ENCODE measurements at regions not wholly inside any gene's neighbourhood (a gene's known extent, or its start where the extent isn't known, plus 50 kb on each side); places are given as distances from the start of the nearest gene placed in this dataset.
"Not testable (repeated sequence)": the region's sequence is repeated elsewhere in the genome, so short reads cannot be mapped to it uniquely, and the experiment has no call there.

GRCh38 chrX:121671649-121672048 is 624.2 kb downstream of the GLUD2 start:
- Mint-ChIP-seq H3K4me1 (no peaks in the 10 kb centered on the region), H3K4me3 (no peak overlapping the region), H3K27ac (no peak overlapping the region), H3K27me3 (no peaks in the 10 kb centered on the region), H3K9me3 (ENCODE audit: insufficient read depth) (peaks cover 4% of the 10 kb centered on the region)
- no peak for DNase-seq
- WGBS (ENCODE audit: insufficient coverage), result no CpG with 5 or more reads among the region's 2 CpGs
- Histone ChIP-seq H3K27me3 (replicated peaks in 1 of 4; ENCODE audit: control extremely low read depth in 1 of 4, control insufficient read depth in 3 of 4, insufficient read depth in 4 of 4, low read length in 3 of 4) (no peaks in the 10 kb centered on the region), H3K79me2 (ENCODE audit: control insufficient read depth, insufficient read depth, low read length) (no peaks in the 10 kb centered on the region), H3K4me1 (ENCODE audit: control insufficient read depth in 2 of 2, insufficient read depth in 2 of 2, low read length in 2 of 2) (no peaks in the 10 kb centered on the region), H2AFZ (ENCODE audit: insufficient read depth, low read depth, low read length, poor library complexity, severe bottlenecking) (no peak overlapping the region), H3K27ac (ENCODE audit: low read length in 2 of 2) (no peak overlapping the region), H4K20me1 (ENCODE audit: control insufficient read depth, insufficient read depth, low read length, poor library complexity, severe bottlenecking) (no peaks in the 10 kb centered on the region), H3K9ac (ENCODE audit: low read length) (no peak overlapping the region), H3K4me3 (ENCODE audit: control extremely low read depth in 1 of 5, extremely low read depth in 1 of 5, insufficient read depth in 1 of 5, low read depth in 2 of 5, low read length in 4 of 5) (no peak overlapping the region), H3K9me3 (ENCODE audit: control extremely low read depth in 1 of 3, control insufficient read depth in 2 of 3, insufficient read depth in 1 of 3, low read length in 2 of 3) (peaks cover 0 to 3% (median 0%) of the 10 kb centered on the region in 3 donors), H3K4me2 (replicated peaks; ENCODE audit: low read depth, low read length, poor library complexity, severe bottlenecking) (no peak overlapping the region), H3K36me3 (replicated peaks in 1 of 2; ENCODE audit: control extremely low read depth in 1 of 2, control insufficient read depth in 1 of 2, extremely low read depth in 1 of 2, insufficient read depth in 2 of 2, low read length in 1 of 2) (no peaks in the 10 kb centered on the region)
- ChIA-PET POLR2A (no interaction called here), CTCF (no interaction called here)
- intact Hi-C loops (cut with micrococcal nuclease), result no loop called here
- no peak for ATAC-seq (ENCODE audit: low read depth)
- TF ChIP-seq EZH2 (IDR thresholded peaks at IDR 0.05; ENCODE audit: borderline replicate concordance, insufficient read depth, low read depth, low read length, poor library complexity, severe bottlenecking), result no peak
- TF ChIP-seq, protein P1, sequence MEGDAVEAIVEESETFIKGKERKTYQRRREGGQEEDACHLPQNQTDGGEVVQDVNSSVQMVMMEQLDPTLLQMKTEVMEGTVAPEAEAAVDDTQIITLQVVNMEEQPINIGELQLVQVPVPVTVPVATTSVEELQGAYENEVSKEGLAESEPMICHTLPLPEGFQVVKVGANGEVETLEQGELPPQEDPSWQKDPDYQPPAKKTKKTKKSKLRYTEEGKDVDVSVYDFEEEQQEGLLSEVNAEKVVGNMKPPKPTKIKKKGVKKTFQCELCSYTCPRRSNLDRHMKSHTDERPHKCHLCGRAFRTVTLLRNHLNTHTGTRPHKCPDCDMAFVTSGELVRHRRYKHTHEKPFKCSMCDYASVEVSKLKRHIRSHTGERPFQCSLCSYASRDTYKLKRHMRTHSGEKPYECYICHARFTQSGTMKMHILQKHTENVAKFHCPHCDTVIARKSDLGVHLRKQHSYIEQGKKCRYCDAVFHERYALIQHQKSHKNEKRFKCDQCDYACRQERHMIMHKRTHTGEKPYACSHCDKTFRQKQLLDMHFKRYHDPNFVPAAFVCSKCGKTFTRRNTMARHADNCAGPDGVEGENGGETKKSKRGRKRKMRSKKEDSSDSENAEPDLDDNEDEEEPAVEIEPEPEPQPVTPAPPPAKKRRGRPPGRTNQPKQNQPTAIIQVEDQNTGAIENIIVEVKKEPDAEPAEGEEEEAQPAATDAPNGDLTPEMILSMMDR (IDR thresholded peaks at IDR 0.05), result no peak

DNA sequence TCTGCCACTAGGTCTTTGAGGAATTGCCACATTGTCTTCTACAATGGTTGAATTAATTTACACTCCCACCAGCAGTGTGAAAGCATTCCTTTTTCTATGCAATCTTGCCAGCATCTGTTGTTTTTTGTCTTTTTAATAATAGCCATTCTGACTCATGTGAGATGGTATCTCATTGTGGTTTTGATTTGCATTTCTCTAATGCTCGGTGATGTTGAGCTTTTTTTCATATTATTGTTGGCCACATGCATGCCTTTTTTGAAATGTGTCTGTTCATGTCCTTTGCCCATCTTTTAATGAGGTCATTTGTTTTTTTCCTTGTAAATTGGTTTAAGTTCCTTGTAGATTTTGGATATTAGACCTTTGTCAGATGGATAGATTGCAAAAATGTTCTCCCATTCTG is 661.8 kb downstream of the GLUD2 start:
- H3K4me1 ChIP-seq (ENCODE audit: control insufficient read depth in 2 of 2, insufficient read depth in 2 of 2, low read length in 2 of 2); H3K4me3 ChIP-seq (ENCODE audit: control extremely low read depth in 1 of 5, extremely low read depth in 1 of 5, insufficient read depth in 1 of 5, low read depth in 2 of 5, low read length in 4 of 5); H3K27me3 ChIP-seq (replicated peaks in 1 of 4; ENCODE audit: control extremely low read depth in 1 of 4, control insufficient read depth in 3 of 4, insufficient read depth in 4 of 4, low read length in 3 of 4); H2AFZ ChIP-seq (ENCODE audit: insufficient read depth, low read depth, low read length, poor library complexity, severe bottlenecking); H3K79me2 ChIP-seq (ENCODE audit: control insufficient read depth, insufficient read depth, low read length); intact Hi-C loops (cut with micrococcal nuclease); H3K9ac ChIP-seq (ENCODE audit: low read length); H3K27me3 Mint-ChIP-seq; H3K4me3 Mint-ChIP-seq; H3K27ac ChIP-seq (ENCODE audit: low read length in 2 of 2); CTCF ChIA-PET; H3K36me3 ChIP-seq (replicated peaks in 1 of 2; ENCODE audit: control extremely low read depth in 1 of 2, control insufficient read depth in 1 of 2, extremely low read depth in 1 of 2, insufficient read depth in 2 of 2, low read length in 1 of 2); DNase-seq; H3K9me3 ChIP-seq (ENCODE audit: control extremely low read depth in 1 of 3, control insufficient read depth in 2 of 3, insufficient read depth in 1 of 3, low read length in 2 of 3); ATAC-seq (ENCODE audit: low read depth); H3K27ac Mint-ChIP-seq; H4K20me1 ChIP-seq (ENCODE audit: control insufficient read depth, insufficient read depth, low read length, poor library complexity, severe bottlenecking); POLR2A ChIA-PET; H3K4me1 Mint-ChIP-seq; H3K4me2 ChIP-seq (replicated peaks; ENCODE audit: low read depth, low read length, poor library complexity, severe bottlenecking): not testable (repeated sequence)
- no CpG with 5 or more reads among the region's 1 CpG for WGBS (ENCODE audit: insufficient coverage)
- H3K9me3 Mint-ChIP-seq (ENCODE audit: insufficient read depth), result peaks cover 11% of the 10 kb centered on the region

All from B cell (primary cell).